MG63 (cell line): ENCODE measurements at regions not wholly inside any gene's neighbourhood (a gene's known extent, or its start where the extent isn't known, plus 50 kb on each side); places are given as distances from the start of the nearest gene placed in this dataset.

Source experiments
- DNase-seq: peaks from one replicate; pipeline ENCODE4 v3.0.0-alpha.2; 2020
- H3K27me3 ChIP-seq: fragments of 250-450 bp; sonication (Bioruptor Pico); 2 replicates; pipeline ENCODE4 v1.5.1; 2020; ENCODE audit warnings: mild to moderate bottlenecking, moderate library complexity
- H3K36me3 ChIP-seq: fragments of 250-450 bp; sonication (Bioruptor Pico); 2 replicates; pipeline ENCODE4 v1.5.1; 2020; ENCODE audit warnings: mild to moderate bottlenecking, moderate library complexity
- H3K4me3 ChIP-seq: fragments of 250-450 bp; sonication (Bioruptor Pico); 2 replicates; pipeline ENCODE4 v1.5.1; 2020; ENCODE audit warnings: mild to moderate bottlenecking, moderate library complexity
- H3K9me3 ChIP-seq: fragments of 250-450 bp; sonication (Bioruptor Pico); 2 replicates; pipeline ENCODE4 v1.5.1; 2020; ENCODE audit warnings: mild to moderate bottlenecking, moderate library complexity

DNA sequence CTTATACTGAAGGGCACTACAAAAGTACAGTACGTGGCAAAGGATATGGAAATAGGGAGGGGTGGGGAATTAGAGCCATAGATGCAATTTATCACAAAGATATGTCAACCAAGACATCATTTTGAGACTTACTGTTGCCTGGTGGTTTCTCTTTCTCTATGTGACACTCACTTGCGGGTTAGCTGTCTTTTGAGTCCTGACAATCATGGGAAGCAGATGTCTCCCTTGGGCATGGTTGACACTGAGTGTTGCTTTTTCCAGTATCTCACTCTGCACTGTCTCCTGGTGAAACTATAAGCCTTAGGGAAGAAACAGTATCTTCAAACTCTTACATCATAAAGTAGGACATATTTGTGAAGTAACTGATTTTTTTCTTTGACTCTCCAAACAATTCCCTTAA lies 383.5 kb upstream of the LCORL start:
- DNase-seq, result no peak
- Histone ChIP-seq H3K9me3 (no peaks in the 10 kb centered on the region), H3K4me3 (no peak overlapping the region), H3K36me3 (no peaks in the 10 kb centered on the region), H3K27me3 (no peaks in the 10 kb centered on the region)

DNA sequence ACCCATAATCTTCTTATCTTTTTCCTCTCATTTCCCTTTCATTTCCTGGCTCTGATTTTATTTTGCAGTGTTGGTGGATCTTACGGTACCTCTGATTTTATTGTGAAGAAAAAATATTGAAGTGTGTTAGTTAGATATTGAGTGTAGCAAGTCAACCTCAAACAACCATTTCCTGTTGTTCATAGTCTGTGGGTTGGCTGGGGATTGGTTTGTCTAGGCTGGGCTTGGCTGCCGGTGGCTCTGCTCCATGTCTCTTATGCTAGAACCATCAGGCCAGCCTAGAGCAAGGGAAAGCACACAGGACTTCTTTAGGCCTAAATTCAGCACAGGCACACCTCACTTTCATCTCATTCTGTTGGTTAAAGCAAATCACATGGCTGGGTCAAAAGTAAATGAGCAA lies 383.1 kb upstream of the LCORL start:
- no peaks in the 10 kb centered on the region for H3K27me3 ChIP-seq
- no peak for DNase-seq
- H3K9me3 ChIP-seq, result no peaks in the 10 kb centered on the region
- H3K36me3 ChIP-seq, result no peaks in the 10 kb centered on the region
- no peak overlapping the region for H3K4me3 ChIP-seq

GRCh38 chr4:18403327-18403726 lies 381.8 kb upstream of the LCORL start:
- no peaks in the 10 kb centered on the region for H3K36me3 ChIP-seq
- H3K9me3 ChIP-seq, result no peaks in the 10 kb centered on the region
- no peaks in the 10 kb centered on the region for H3K27me3 ChIP-seq
- no peak for DNase-seq
- no peak overlapping the region for H3K4me3 ChIP-seq

DNA sequence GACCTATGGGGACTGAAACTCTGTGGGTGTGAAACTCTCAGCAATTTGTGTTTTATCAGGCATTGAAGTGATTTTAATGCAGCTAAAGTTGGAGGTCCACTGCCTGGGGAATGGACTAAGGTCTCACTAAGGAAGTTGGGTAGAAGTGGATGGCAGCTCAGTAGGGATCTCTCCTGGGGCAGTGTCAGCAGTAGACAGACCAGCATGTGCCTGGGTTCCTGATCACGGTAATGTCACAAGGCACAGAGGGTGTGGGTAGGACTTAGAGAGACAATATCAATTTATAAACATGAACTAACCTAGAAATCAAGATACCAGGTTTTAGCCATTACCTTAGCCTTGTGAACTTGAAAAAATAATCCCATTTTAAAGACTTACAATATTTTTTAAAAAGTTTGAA lies 380.3 kb upstream of the LCORL start:
- H3K27me3 ChIP-seq, result no peaks in the 10 kb centered on the region
- no peak for DNase-seq
- H3K4me3 ChIP-seq, result no peak overlapping the region
- H3K36me3 ChIP-seq, result no peaks in the 10 kb centered on the region
- no peaks in the 10 kb centered on the region for H3K9me3 ChIP-seq

GRCh38 chr4:18401425-18401824 lies 379.9 kb upstream of the LCORL start:
- no peaks in the 10 kb centered on the region for H3K9me3 ChIP-seq
- H3K4me3 ChIP-seq, result no peak overlapping the region
- H3K36me3 ChIP-seq, result no peaks in the 10 kb centered on the region
- no peak for DNase-seq
- no peaks in the 10 kb centered on the region for H3K27me3 ChIP-seq

GRCh38 chr4:18398661-18399060 lies 377.1 kb upstream of the LCORL start:
- no peak for DNase-seq
- H3K27me3 ChIP-seq, result no peaks in the 10 kb centered on the region
- H3K36me3 ChIP-seq, result no peaks in the 10 kb centered on the region

GRCh38 chr4:18397681-18398390 lies 376.3 kb upstream of the LCORL start:
- Histone ChIP-seq H3K4me3 (no peak overlapping the region), H3K36me3 (no peaks in the 10 kb centered on the region), H3K27me3 (no peaks in the 10 kb centered on the region), H3K9me3 (no peaks in the 10 kb centered on the region)
- no peak for DNase-seq

More at GRCh38 chr4:18398661-18399060, 377.1 kb upstream of the LCORL start:
- no peak overlapping the region for H3K4me3 ChIP-seq
- no peaks in the 10 kb centered on the region for H3K9me3 ChIP-seq

DNA sequence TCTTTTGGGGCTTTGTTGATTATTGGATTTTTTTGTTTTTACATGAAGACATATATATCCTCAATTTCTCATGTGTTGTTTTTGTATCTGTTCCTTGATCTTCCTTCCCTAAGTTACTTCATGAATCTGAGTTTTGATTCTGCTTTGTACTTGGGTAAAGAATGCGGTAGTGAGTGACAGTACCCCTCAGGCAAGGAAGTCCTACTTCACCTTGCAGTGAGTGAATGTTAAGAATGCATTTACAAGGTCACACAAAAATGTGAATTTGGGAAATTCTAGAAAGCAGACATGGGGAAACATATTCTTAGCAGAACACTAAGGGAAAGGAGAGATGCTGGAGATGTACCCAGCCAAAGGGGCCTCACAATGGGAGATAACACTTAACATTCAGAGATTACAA lies 373.1 kb upstream of the LCORL start:
- no peak overlapping the region for H3K4me3 ChIP-seq
- no peak for DNase-seq
- no peaks in the 10 kb centered on the region for H3K9me3 ChIP-seq
- no peaks in the 10 kb centered on the region for H3K36me3 ChIP-seq
- no peaks in the 10 kb centered on the region for H3K27me3 ChIP-seq

GRCh38 chr4:18391354-18391728 lies 369.8 kb upstream of the LCORL start:
- Histone ChIP-seq H3K27me3 (no peaks in the 10 kb centered on the region), H3K9me3 (no peaks in the 10 kb centered on the region), H3K4me3 (no peak overlapping the region), H3K36me3 (no peaks in the 10 kb centered on the region)
- no peak for DNase-seq

GRCh38 chr4:18390655-18391353 lies 369.2 kb upstream of the LCORL start:
- no peaks in the 10 kb centered on the region for H3K36me3 ChIP-seq
- H3K27me3 ChIP-seq, result no peaks in the 10 kb centered on the region
- no peaks in the 10 kb centered on the region for H3K9me3 ChIP-seq
- H3K4me3 ChIP-seq, result no peak overlapping the region
- no peak for DNase-seq

DNA sequence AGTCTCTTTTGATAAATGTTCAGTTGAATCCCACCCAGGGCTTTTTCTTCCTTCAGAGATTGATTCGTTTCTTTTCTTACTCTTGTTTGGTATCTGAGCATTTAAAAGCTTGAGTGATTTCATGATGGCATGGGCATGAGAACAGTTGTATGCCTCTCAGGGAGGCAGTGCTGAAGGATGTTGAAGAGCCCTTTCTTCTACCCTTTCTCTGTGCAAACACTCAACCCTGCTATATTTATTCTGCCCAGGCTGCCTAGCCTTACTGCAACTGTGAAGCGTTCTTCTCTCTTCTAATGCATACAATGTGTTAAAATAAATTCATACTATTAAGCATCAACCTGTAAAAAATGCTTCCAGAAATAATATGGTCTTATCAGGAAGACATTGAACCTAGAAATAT lies 367.6 kb upstream of the LCORL start:
- H3K27me3 ChIP-seq, result no peaks in the 10 kb centered on the region
- H3K9me3 ChIP-seq, result no peaks in the 10 kb centered on the region
- DNase-seq, result no peak
- H3K36me3 ChIP-seq, result no peaks in the 10 kb centered on the region
- no peak overlapping the region for H3K4me3 ChIP-seq

- no peaks in the 10 kb centered on the region for H3K27me3 ChIP-seq
- H3K4me3 ChIP-seq, result no peak overlapping the region
- no peaks in the 10 kb centered on the region for H3K36me3 ChIP-seq
- no peaks in the 10 kb centered on the region for H3K9me3 ChIP-seq
- DNase-seq, result no peak
These were observed 366.5 kb upstream of the LCORL start for GRCh38 chr4:18388039-18388438.

GRCh38 chr4:18381186-18381585 lies 359.6 kb upstream of the LCORL start:
- no peaks in the 10 kb centered on the region for H3K9me3 ChIP-seq
- no peaks in the 10 kb centered on the region for H3K27me3 ChIP-seq
- DNase-seq, result no peak
- no peak overlapping the region for H3K4me3 ChIP-seq
- no peaks in the 10 kb centered on the region for H3K36me3 ChIP-seq

DNA sequence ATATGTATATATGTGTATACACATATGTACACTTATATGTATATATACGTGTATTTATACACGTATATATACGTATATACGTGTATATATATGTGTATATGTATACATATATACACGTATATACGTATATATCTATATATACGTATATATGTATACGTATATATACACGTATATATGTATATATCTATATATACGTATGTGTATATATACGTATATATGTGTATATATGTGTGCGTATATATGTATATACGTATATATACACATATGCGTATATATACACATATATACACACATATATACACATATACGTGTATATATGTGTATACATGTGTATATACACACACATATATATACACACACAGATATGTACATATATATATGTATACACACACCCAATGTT lies 348.0 kb upstream of the LCORL start:
- H3K27me3 ChIP-seq, result no peaks in the 10 kb centered on the region
- no peaks in the 10 kb centered on the region for H3K36me3 ChIP-seq
- no peaks in the 10 kb centered on the region for H3K9me3 ChIP-seq
- no peak overlapping the region for H3K4me3 ChIP-seq
- DNase-seq, result no peak

- Histone ChIP-seq H3K27me3 (no peaks in the 10 kb centered on the region), H3K36me3 (no peaks in the 10 kb centered on the region), H3K4me3 (no peak overlapping the region), H3K9me3 (no peaks in the 10 kb centered on the region)
- DNase-seq, result no peak
These were observed 345.3 kb upstream of the LCORL start for GRCh38 chr4:18366892-18367291.

DNA sequence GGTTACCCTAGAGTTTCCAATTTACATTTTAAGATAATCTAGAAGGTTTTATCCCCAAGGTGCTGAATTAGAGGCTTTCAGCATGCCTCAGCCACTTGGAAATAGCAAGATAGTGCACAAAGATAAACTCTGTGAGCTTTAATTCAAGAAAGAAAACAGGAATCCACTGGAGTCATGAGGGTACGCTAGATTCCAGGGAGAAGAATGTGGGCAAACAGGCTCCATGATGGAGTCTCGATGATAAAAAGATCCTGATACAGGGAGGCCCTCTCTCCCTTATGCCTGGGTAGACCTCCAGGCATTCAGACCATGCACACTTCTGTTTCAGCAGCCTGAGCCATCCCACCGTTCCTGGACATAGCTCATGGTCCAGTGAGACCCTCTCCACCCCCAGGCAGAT lies 344.6 kb upstream of the LCORL start:
- H3K9me3 ChIP-seq, result no peaks in the 10 kb centered on the region
- no peak for DNase-seq
- H3K4me3 ChIP-seq, result no peak overlapping the region
- H3K36me3 ChIP-seq, result no peaks in the 10 kb centered on the region
- H3K27me3 ChIP-seq, result no peaks in the 10 kb centered on the region

DNA sequence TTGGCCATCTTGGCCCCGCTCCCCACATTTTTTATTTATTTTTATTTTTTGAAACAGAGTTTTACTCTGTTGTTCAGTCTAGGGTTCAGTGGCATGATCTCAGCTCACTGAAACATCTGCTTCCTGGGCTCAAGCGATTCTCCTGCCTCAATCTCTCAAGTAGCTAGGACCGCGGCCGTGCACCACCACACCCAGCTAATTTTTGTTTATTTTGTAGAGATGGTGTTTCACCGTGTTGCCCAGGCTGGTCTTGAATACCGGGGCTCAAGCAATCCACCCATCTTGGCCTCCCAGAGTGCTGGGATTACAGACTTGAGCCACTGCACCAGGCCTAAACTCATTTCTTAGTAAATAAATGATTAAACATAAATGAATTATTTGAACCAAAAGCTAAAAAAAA lies 322.0 kb upstream of the LCORL start:
- H3K27me3 ChIP-seq, result no peaks in the 10 kb centered on the region
- no peak overlapping the region for H3K4me3 ChIP-seq
- no peaks in the 10 kb centered on the region for H3K36me3 ChIP-seq
- DNase-seq, result no peak
- no peaks in the 10 kb centered on the region for H3K9me3 ChIP-seq

DNA sequence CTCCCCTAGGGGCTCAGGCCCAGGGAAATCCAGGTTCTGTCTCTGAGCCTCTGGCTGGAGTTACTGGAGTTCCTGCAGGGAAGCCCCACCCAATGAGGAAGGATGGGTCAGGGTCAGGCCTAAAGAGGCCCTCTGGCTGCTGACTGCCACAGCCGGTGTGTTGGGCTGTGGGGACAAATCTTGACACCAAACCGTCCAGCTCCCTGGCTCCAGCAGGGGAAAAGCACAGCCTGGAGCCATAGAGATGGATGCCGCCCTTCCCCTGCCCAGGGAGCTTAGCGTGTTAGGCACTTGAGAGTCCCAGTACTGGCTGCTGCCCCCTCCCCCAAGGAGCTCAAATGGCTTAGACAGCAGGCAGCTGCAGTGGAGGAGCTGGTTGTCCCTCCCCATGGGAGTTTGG lies 321.3 kb upstream of the LCORL start:
- H3K9me3 ChIP-seq, result no peaks in the 10 kb centered on the region
- DNase-seq, result no peak
- no peaks in the 10 kb centered on the region for H3K36me3 ChIP-seq
- no peaks in the 10 kb centered on the region for H3K27me3 ChIP-seq
- H3K4me3 ChIP-seq, result no peak overlapping the region
